ENCODE measurements at regions not wholly inside any gene's neighbourhood (a gene's known extent, or its start where the extent isn't known, plus 50 kb on each side); places are given as distances from the start of the nearest gene placed in this dataset.

DNA sequence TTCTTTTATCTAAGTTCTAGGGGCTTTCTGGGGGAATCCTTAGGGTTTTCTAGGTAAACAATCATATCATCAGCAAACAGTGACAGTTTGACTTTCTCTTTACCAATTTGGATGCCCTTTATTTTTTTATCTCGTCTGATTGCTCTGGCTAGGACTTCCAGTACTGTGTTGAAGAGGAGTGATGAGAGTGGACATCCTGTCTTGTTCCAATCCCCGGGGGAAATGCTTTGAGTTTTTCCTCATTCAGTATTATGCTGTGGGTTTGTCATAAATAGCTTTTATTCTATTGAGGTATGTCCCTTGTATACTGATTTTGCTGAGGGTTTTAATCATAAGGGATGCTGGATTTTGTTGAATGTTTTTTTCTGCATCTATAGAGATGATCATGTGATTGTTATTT, 549.5 kb downstream of the EPHA4 start:
- ATAC-seq: no peak

GRCh38 chr2:221025398-221025797, 546.7 kb downstream of the EPHA4 start:
- H3K4me1 ChIP-seq (ENCODE audit: control insufficient read depth in 2 of 2, insufficient read depth in 2 of 2, low read length in 2 of 2): no peaks in the 10 kb centered on the region
- H3K36me3 ChIP-seq (ENCODE audit: control insufficient read depth in 2 of 3, insufficient read depth in 3 of 3, low read length in 3 of 3): no peaks in the 10 kb centered on the region
- H3K4me1 Mint-ChIP-seq: peaks cover 0 to 7% (median 0%) of the 10 kb centered on the region in 7 donors
- DNase-seq: no peak
- peaks cover 0 to 3% (median 0%) of the 10 kb centered on the region in 11 donors for H3K9me3 Mint-ChIP-seq
- ATAC-seq: no peak
- no peaks in the 10 kb centered on the region for H3K27me3 ChIP-seq (ENCODE audit: control insufficient read depth in 2 of 2, insufficient read depth in 2 of 2, low read length in 2 of 2)
- H3K27ac Mint-ChIP-seq: no peak overlapping the region
- H3K27ac ChIP-seq (ENCODE audit: low read depth, low read length): no peak overlapping the region
- no peak overlapping the region for H3K4me3 Mint-ChIP-seq
- ChIA-PET CTCF (no interaction called here), POLR2A (no interaction called here)
- H3K9me3 ChIP-seq (ENCODE audit: control insufficient read depth in 2 of 3, low read length in 3 of 3): no peaks in the 10 kb centered on the region
- intact Hi-C loops (cut with micrococcal nuclease): no loop called here
- H3K4me3 ChIP-seq (ENCODE audit: low read length): no peak overlapping the region
- H3K36me3 Mint-ChIP-seq: no peaks in the 10 kb centered on the region
- H3K27me3 Mint-ChIP-seq: peaks cover 0 to 6% (median 5%) of the 10 kb centered on the region in 5 donors

More for the DNA sequence above, 549.5 kb downstream of the EPHA4 start:
- Histone ChIP-seq H3K27me3 (ENCODE audit: control insufficient read depth in 2 of 2, insufficient read depth in 2 of 2, low read length in 2 of 2) (no peaks in the 10 kb centered on the region), H3K9me3 (ENCODE audit: control insufficient read depth in 2 of 3, low read length in 3 of 3) (no peaks in the 10 kb centered on the region), H3K27ac (ENCODE audit: low read depth, low read length) (no peak overlapping the region), H3K4me1 (ENCODE audit: control insufficient read depth in 2 of 2, insufficient read depth in 2 of 2, low read length in 2 of 2) (no peaks in the 10 kb centered on the region), H3K4me3 (ENCODE audit: low read length) (no peak overlapping the region), H3K36me3 (ENCODE audit: control insufficient read depth in 2 of 3, insufficient read depth in 3 of 3, low read length in 3 of 3) (no peaks in the 10 kb centered on the region)
- Mint-ChIP-seq H3K4me3 (no peak overlapping the region), H3K36me3 (no peaks in the 10 kb centered on the region), H3K27me3 (peaks cover 0 to 6% (median 0%) of the 10 kb centered on the region in 5 donors), H3K9me3 (peaks cover 0 to 3% (median 0%) of the 10 kb centered on the region in 11 donors), H3K27ac (no peak overlapping the region), H3K4me1 (peaks cover 0 to 7% (median 0%) of the 10 kb centered on the region in 7 donors)
- intact Hi-C loops (cut with micrococcal nuclease): no loop called here
- POLR2A ChIA-PET: no interaction called here
- DNase-seq: no peak
- CTCF ChIA-PET: no interaction called here

GRCh38 chr2:221034026-221034701, 537.9 kb downstream of the EPHA4 start:
- Histone ChIP-seq H3K27ac (ENCODE audit: low read depth, low read length) (no peak overlapping the region), H3K4me1 (ENCODE audit: control insufficient read depth in 2 of 2, insufficient read depth in 2 of 2, low read length in 2 of 2) (no peaks in the 10 kb centered on the region), H3K36me3 (ENCODE audit: control insufficient read depth in 2 of 3, insufficient read depth in 3 of 3, low read length in 3 of 3) (no peaks in the 10 kb centered on the region), H3K27me3 (ENCODE audit: control insufficient read depth in 2 of 2, insufficient read depth in 2 of 2, low read length in 2 of 2) (no peaks in the 10 kb centered on the region), H3K9me3 (ENCODE audit: control insufficient read depth in 2 of 3, low read length in 3 of 3) (no peaks in the 10 kb centered on the region), H3K4me3 (ENCODE audit: low read length) (no peak overlapping the region)
- Mint-ChIP-seq H3K4me3 (no peak overlapping the region), H3K27ac (no peak overlapping the region), H3K27me3 (peaks cover 0 to 13% (median 5%) of the 10 kb centered on the region in 5 donors), H3K36me3 (no peaks in the 10 kb centered on the region), H3K4me1 (no peaks in the 10 kb centered on the region), H3K9me3 (no peaks in the 10 kb centered on the region)
- ChIA-PET POLR2A (no interaction called here), CTCF (no interaction called here)
- ATAC-seq (no peak), DNase-seq (no peak)
- intact Hi-C loops (cut with micrococcal nuclease): no loop called here

DNA sequence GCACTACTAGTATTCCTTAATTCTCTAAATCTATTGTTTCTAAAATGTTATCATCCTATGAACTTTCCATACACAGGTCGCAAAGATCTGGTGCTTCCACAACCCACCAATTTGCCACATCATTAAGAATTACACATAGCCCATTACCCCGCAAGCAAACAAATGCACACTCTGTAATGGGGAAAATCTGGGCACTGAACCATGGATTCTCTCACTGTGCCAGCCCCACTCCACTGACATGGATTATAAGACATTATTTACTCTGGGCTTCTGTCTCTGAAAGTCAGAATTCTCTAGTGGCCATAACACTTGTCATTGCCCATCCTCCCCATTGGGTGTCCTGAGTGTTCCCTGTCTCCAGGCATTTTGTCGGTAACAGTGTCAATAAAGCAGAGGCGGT, 537.1 kb downstream of the EPHA4 start:
- Mint-ChIP-seq H3K4me3 (no peak overlapping the region), H3K4me1 (no peaks in the 10 kb centered on the region), H3K36me3 (no peaks in the 10 kb centered on the region), H3K27me3 (peaks cover 0 to 9% (median 5%) of the 10 kb centered on the region in 5 donors), H3K27ac (no peak overlapping the region), H3K9me3 (peaks cover 0 to 1% (median 0%) of the 10 kb centered on the region in 11 donors)
- Histone ChIP-seq H3K4me3 (ENCODE audit: low read length) (no peak overlapping the region), H3K27ac (ENCODE audit: low read depth, low read length) (no peak overlapping the region), H3K4me1 (ENCODE audit: control insufficient read depth in 2 of 2, insufficient read depth in 2 of 2, low read length in 2 of 2) (no peaks in the 10 kb centered on the region), H3K36me3 (ENCODE audit: control insufficient read depth in 2 of 3, insufficient read depth in 3 of 3, low read length in 3 of 3) (no peaks in the 10 kb centered on the region), H3K27me3 (ENCODE audit: control insufficient read depth in 2 of 2, insufficient read depth in 2 of 2, low read length in 2 of 2) (no peaks in the 10 kb centered on the region), H3K9me3 (ENCODE audit: control insufficient read depth in 2 of 3, low read length in 3 of 3) (no peaks in the 10 kb centered on the region)
- no peak for ATAC-seq
- CTCF ChIA-PET: no interaction called here
- no peak for DNase-seq
- POLR2A ChIA-PET: no interaction called here
- intact Hi-C loops (cut with micrococcal nuclease): no loop called here

DNA sequence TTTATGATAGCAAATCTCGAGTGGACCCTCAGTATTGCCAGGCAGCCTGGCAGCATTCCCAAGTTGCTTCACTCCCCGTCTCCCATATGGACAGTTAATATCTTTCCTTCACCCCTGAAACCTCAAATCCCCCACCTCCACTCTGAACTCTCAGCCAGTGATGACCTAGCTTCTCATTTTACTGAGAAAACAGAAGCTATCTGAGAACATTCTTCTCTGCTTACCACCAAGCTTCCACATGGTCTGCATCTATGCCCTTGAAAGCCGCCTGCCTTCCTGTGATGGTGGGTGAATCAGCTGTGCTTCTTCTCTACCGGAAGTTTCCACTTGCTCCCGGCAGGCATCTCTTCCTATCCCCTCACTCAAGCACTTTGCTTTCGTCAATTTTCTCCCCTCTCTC, 529.2 kb downstream of the EPHA4 start:
- H3K27me3 Mint-ChIP-seq: no peaks in the 10 kb centered on the region
- Histone ChIP-seq H3K27ac (ENCODE audit: low read depth, low read length) (no peak overlapping the region), H3K4me1 (ENCODE audit: control insufficient read depth in 2 of 2, insufficient read depth in 2 of 2, low read length in 2 of 2) (no peaks in the 10 kb centered on the region), H3K27me3 (ENCODE audit: control insufficient read depth in 2 of 2, insufficient read depth in 2 of 2, low read length in 2 of 2) (no peaks in the 10 kb centered on the region), H3K4me3 (ENCODE audit: low read length) (no peak overlapping the region), H3K36me3 (ENCODE audit: control insufficient read depth in 2 of 3, insufficient read depth in 3 of 3, low read length in 3 of 3) (no peaks in the 10 kb centered on the region), H3K9me3 (ENCODE audit: control insufficient read depth in 2 of 3, low read length in 3 of 3) (no peaks in the 10 kb centered on the region)
- ChIA-PET POLR2A (no interaction called here), CTCF (no interaction called here)
- H3K9me3 Mint-ChIP-seq: peaks cover 0 to 1% (median 0%) of the 10 kb centered on the region in 11 donors
- no peaks in the 10 kb centered on the region for H3K36me3 Mint-ChIP-seq
- intact Hi-C loops (cut with micrococcal nuclease): no loop called here
- H3K27ac Mint-ChIP-seq: no peak overlapping the region
- DNase-seq: no peak
- H3K4me1 Mint-ChIP-seq: peaks cover 0 to 6% (median 0%) of the 10 kb centered on the region in 7 donors
- no peak for ATAC-seq
- H3K4me3 Mint-ChIP-seq: no peak overlapping the region

DNA sequence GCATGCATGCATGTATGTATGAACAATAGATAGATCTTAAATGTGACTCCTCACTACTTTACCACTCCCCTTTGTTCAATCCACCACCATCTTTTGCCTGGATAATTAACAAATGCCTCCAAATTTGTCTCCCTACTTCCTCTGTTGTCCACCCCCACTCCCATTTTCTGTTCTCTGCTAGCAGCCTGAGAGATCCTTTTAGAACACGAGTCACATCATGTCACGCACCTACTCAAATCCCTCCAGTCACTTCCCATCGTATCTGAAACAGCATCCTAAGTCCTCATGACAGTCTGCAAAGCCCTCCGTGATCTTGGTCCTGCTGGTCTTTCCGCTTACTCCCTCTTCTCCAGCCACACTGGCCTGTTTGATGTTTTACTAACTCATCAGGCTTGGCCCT, 527.3 kb downstream of the EPHA4 start:
- CTCF ChIA-PET: no interaction called here
- Mint-ChIP-seq H3K9me3 (peaks cover 0 to 1% (median 0%) of the 10 kb centered on the region in 11 donors), H3K36me3 (no peaks in the 10 kb centered on the region), H3K27me3 (no peaks in the 10 kb centered on the region), H3K4me3 (no peak overlapping the region), H3K27ac (no peak overlapping the region), H3K4me1 (peaks cover 0 to 7% (median 0%) of the 10 kb centered on the region in 7 donors)
- Histone ChIP-seq H3K36me3 (ENCODE audit: control insufficient read depth in 2 of 3, insufficient read depth in 3 of 3, low read length in 3 of 3) (no peaks in the 10 kb centered on the region), H3K4me1 (ENCODE audit: control insufficient read depth in 2 of 2, insufficient read depth in 2 of 2, low read length in 2 of 2) (no peaks in the 10 kb centered on the region), H3K27ac (ENCODE audit: low read depth, low read length) (no peak overlapping the region), H3K4me3 (ENCODE audit: low read length) (no peak overlapping the region), H3K9me3 (ENCODE audit: control insufficient read depth in 2 of 3, low read length in 3 of 3) (no peaks in the 10 kb centered on the region), H3K27me3 (ENCODE audit: control insufficient read depth in 2 of 2, insufficient read depth in 2 of 2, low read length in 2 of 2) (no peaks in the 10 kb centered on the region)
- no peak for ATAC-seq
- intact Hi-C loops (cut with micrococcal nuclease): no loop called here
- DNase-seq: no peak
- POLR2A ChIA-PET: no interaction called here

DNA sequence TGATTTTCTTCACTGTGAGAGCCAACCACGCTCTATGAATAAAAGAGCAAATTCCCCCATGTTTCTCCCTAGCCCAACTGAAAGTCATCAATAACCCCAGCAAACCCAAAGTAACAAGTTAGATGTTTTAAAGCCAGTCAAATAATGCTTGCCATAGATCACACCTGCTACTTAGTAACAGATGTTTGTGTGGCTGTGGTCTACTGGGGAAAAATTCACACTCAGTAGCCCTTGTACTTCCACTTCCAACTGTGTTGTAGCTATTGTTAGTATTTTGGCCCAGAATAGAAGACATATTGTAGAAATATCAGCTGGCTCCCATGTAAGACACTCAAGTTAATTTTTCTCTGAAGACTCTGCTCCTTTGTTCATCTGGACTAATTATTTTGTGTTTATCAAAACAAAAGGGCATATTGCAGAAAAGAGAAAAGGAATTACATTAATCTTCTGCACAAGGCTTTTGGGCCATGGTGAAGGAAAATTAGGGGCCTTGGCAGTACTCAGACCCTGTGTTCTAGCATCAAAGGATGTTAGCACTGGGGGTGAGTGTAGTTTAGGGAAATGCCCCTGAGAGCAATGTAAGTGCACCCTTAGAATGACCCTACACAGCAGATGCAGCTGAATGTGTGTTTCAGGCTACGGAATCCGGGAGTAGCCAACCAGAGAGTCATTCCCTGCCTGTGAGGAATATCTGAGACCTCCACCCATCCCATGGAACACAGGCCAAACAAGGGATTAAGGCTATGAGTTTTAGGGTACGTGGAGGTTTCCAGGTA, 521.9 kb downstream of the EPHA4 start:
- H3K9me3 ChIP-seq (ENCODE audit: control insufficient read depth in 2 of 3, low read length in 3 of 3): no peaks in the 10 kb centered on the region
- Mint-ChIP-seq H3K27ac (no peak overlapping the region), H3K4me1 (peaks cover 0 to 7% (median 0%) of the 10 kb centered on the region in 7 donors), H3K36me3 (no peaks in the 10 kb centered on the region), H3K27me3 (peaks cover 0 to 4% (median 0%) of the 10 kb centered on the region in 5 donors), H3K4me3 (no peak overlapping the region), H3K9me3 (no peaks in the 10 kb centered on the region)
- ATAC-seq: no peak
- no peaks in the 10 kb centered on the region for H3K36me3 ChIP-seq (ENCODE audit: control insufficient read depth in 2 of 3, insufficient read depth in 3 of 3, low read length in 3 of 3)
- intact Hi-C loops (cut with micrococcal nuclease): no loop called here
- H3K27me3 ChIP-seq (ENCODE audit: control insufficient read depth in 2 of 2, insufficient read depth in 2 of 2, low read length in 2 of 2): no peaks in the 10 kb centered on the region
- H3K4me1 ChIP-seq (ENCODE audit: control insufficient read depth in 2 of 2, insufficient read depth in 2 of 2, low read length in 2 of 2): no peaks in the 10 kb centered on the region
- ChIA-PET CTCF (no interaction called here), POLR2A (no interaction called here)
- no peak overlapping the region for H3K27ac ChIP-seq (ENCODE audit: low read depth, low read length)
- DNase-seq: no peak
- H3K4me3 ChIP-seq (ENCODE audit: low read length): no peak overlapping the region
